ENCODE measurements at regions not wholly inside any gene's neighbourhood (a gene's known extent, or its start where the extent isn't known, plus 50 kb on each side); places are given as distances from the start of the nearest gene placed in this dataset.

DNA sequence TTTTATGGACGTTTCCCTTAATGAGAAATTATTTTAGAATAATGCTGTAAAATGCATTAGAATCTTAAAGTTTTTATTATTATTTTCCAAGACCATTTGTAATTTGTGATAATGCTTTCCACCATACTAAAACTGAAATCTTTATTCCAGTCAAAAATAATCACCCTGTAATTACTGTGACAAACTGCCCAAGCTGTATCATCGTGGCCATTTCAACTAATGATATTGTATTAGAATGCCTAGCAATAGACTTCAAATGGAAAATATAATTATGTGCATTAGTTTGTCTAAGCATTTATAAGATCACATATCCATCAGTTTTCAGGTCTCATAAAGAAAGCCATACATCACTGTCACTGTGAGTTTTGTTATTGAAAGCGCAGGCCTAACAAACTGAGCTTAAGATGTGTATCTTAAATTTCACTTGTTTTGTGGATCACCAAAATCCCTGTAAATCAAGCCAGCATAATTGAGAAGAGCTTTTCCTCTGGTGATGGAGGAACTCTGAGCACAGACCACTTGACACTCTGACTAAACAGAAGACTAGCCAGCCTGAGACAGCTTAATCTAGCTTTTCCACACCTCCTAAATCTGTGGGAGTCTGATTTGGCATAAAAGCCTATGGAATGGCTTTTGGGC lies 1312.2 kb upstream of the ACVR2A start:
- intact Hi-C loops (cut with micrococcal nuclease), result no loop called here
- DNase-seq (ENCODE audit: unreplicated experiment), result no peak
- TF ChIP-seq, protein P1, sequence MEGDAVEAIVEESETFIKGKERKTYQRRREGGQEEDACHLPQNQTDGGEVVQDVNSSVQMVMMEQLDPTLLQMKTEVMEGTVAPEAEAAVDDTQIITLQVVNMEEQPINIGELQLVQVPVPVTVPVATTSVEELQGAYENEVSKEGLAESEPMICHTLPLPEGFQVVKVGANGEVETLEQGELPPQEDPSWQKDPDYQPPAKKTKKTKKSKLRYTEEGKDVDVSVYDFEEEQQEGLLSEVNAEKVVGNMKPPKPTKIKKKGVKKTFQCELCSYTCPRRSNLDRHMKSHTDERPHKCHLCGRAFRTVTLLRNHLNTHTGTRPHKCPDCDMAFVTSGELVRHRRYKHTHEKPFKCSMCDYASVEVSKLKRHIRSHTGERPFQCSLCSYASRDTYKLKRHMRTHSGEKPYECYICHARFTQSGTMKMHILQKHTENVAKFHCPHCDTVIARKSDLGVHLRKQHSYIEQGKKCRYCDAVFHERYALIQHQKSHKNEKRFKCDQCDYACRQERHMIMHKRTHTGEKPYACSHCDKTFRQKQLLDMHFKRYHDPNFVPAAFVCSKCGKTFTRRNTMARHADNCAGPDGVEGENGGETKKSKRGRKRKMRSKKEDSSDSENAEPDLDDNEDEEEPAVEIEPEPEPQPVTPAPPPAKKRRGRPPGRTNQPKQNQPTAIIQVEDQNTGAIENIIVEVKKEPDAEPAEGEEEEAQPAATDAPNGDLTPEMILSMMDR (IDR thresholded peaks at IDR 0.05; ENCODE audit: unreplicated experiment), result no peak
- Mint-ChIP-seq H3K4me3 (ENCODE audit: unreplicated experiment) (no peak overlapping the region), H3K27me3 (ENCODE audit: insufficient read depth, unreplicated experiment) (no peaks in the 10 kb centered on the region), H3K4me1 (ENCODE audit: insufficient read depth, unreplicated experiment) (no peaks in the 10 kb centered on the region), H3K36me3 (ENCODE audit: insufficient read depth, unreplicated experiment) (no peaks in the 10 kb centered on the region), H3K9me3 (ENCODE audit: unreplicated experiment) (no peaks in the 10 kb centered on the region), H3K27ac (ENCODE audit: low read depth, unreplicated experiment) (no peak overlapping the region)
- CTCF ChIA-PET, result no interaction called here
- BruUV-seq (replicated peaks), result no TSS peak
- POLR2A ChIA-PET, result interaction anchor here (0.7 kb wide), 1 partner anchor 253 kb away, joined by 3 read pairs; no protein-coding TSS in a partner anchor

DNA sequence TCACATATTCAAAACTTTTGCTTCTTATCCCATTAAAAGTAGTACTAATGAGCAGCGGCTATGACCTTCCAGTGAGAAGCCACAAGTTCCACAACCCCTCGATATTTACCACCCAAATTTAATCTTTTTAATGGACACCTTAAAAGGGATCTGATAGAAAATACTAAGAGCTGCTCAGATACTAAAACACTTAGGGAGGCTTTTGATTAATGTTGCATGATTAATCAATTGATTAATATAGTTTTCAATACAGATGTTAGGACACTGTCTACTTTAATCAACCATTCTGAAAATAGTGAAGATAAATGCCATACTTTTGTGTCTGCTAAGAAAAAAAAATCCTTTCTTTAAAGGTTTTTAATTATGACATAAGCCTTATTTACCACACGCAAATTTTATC lies 1312.8 kb upstream of the ACVR2A start:
- DNase-seq (ENCODE audit: unreplicated experiment), result no peak
- TF ChIP-seq, protein P1 (IDR thresholded peaks at IDR 0.05; ENCODE audit: unreplicated experiment), result no peak
- no TSS peak for BruUV-seq (replicated peaks)
- Mint-ChIP-seq H3K27ac (ENCODE audit: low read depth, unreplicated experiment) (no peak overlapping the region), H3K9me3 (ENCODE audit: unreplicated experiment) (no peaks in the 10 kb centered on the region), H3K36me3 (ENCODE audit: insufficient read depth, unreplicated experiment) (no peaks in the 10 kb centered on the region), H3K4me1 (ENCODE audit: insufficient read depth, unreplicated experiment) (no peaks in the 10 kb centered on the region), H3K4me3 (ENCODE audit: unreplicated experiment) (no peak overlapping the region), H3K27me3 (ENCODE audit: insufficient read depth, unreplicated experiment) (no peaks in the 10 kb centered on the region)
- ChIA-PET CTCF (no interaction called here), POLR2A (no interaction called here)
- intact Hi-C loops (cut with micrococcal nuclease), result no loop called here

GRCh38 chr2:146530886-146531285 lies 1313.9 kb upstream of the ACVR2A start:
- no TSS peak for BruUV-seq (replicated peaks)
- intact Hi-C loops (cut with micrococcal nuclease), result no loop called here
- TF ChIP-seq, protein P1 (IDR thresholded peaks at IDR 0.05; ENCODE audit: unreplicated experiment), result no peak

GRCh38 chr2:146527166-146527565 lies 1317.7 kb upstream of the ACVR2A start:
- Mint-ChIP-seq H3K27me3 (ENCODE audit: insufficient read depth, unreplicated experiment) (no peaks in the 10 kb centered on the region), H3K4me3 (ENCODE audit: unreplicated experiment) (no peak overlapping the region), H3K4me1 (ENCODE audit: insufficient read depth, unreplicated experiment) (no peaks in the 10 kb centered on the region), H3K9me3 (ENCODE audit: unreplicated experiment) (no peaks in the 10 kb centered on the region), H3K36me3 (ENCODE audit: insufficient read depth, unreplicated experiment) (no peaks in the 10 kb centered on the region), H3K27ac (ENCODE audit: low read depth, unreplicated experiment) (no peak overlapping the region)
- ChIA-PET POLR2A (no interaction called here), CTCF (interaction anchor here (0.6 to 1.3 kb wide), 6 partner anchors 136 to 1878 kb away, joined by 3 to 5 read pairs (median 3); no protein-coding TSS in a partner anchor)
- no TSS peak for BruUV-seq (replicated peaks)
- TF ChIP-seq, protein P1 (IDR thresholded peaks at IDR 0.05; ENCODE audit: unreplicated experiment), result no peak
- intact Hi-C loops (cut with micrococcal nuclease), result no loop called here
- no peak for DNase-seq (ENCODE audit: unreplicated experiment)

More at GRCh38 chr2:146530886-146531285, 1313.9 kb upstream of the ACVR2A start:
- no peaks in the 10 kb centered on the region for H3K27me3 Mint-ChIP-seq (ENCODE audit: insufficient read depth, unreplicated experiment)
- POLR2A ChIA-PET, result no interaction called here
- H3K4me3 Mint-ChIP-seq (ENCODE audit: unreplicated experiment), result no peak overlapping the region
- no peaks in the 10 kb centered on the region for H3K36me3 Mint-ChIP-seq (ENCODE audit: insufficient read depth, unreplicated experiment)
- no peak overlapping the region for H3K27ac Mint-ChIP-seq (ENCODE audit: low read depth, unreplicated experiment)
- CTCF ChIA-PET, result no interaction called here
- no peaks in the 10 kb centered on the region for H3K4me1 Mint-ChIP-seq (ENCODE audit: insufficient read depth, unreplicated experiment)
- no peak for DNase-seq (ENCODE audit: unreplicated experiment)
- no peaks in the 10 kb centered on the region for H3K9me3 Mint-ChIP-seq (ENCODE audit: unreplicated experiment)

Data from MCF 10A (cell line).